SK-N-SH treated with all-trans-retinoic acid at 6 μM for 48 hours (cell line): ENCODE measurements at regions not wholly inside any gene's neighbourhood (a gene's known extent, or its start where the extent isn't known, plus 50 kb on each side); places are given as distances from the start of the nearest gene placed in this dataset.

Experiments
- OSR1 ChIP-seq: fragments of 250-450 bp; sonication (Bioruptor Pico); IDR thresholded peaks from 2 replicates; pipeline ENCODE4 v1.8.0; 2022; ENCODE audit warnings: moderate library complexity, mild to moderate bottlenecking, inconsistent platforms
- PPARA ChIP-seq: fragments of 250-450 bp; sonication (Bioruptor Pico); IDR thresholded peaks from 2 replicates; pipeline ENCODE4 v1.5.0; 2020; ENCODE audit warnings: mild to moderate bottlenecking, borderline replicate concordance
- TSHZ2 ChIP-seq: fragments of 250-450 bp; sonication (Bioruptor Pico); IDR thresholded peaks from 2 replicates; pipeline ENCODE4 v1.5.0; 2020; ENCODE audit warnings: mild to moderate bottlenecking, moderate library complexity
- ZFP3 ChIP-seq: fragments of 250-450 bp; sonication (Bioruptor Pico); IDR thresholded peaks from 2 replicates; pipeline ENCODE4 v1.5.0; 2020; ENCODE audit warnings: mild to moderate bottlenecking, moderate library complexity
- ZFP30 ChIP-seq: fragments of 450-650 bp; formaldehyde crosslinking; IDR thresholded peaks from 2 replicates; pipeline ENCODE4 v1.5.0; 2022; ENCODE audit warnings: mild to moderate bottlenecking, moderate library complexity

GRCh38 chr5:138637256-138637655 is 62.1 kb upstream of the HSPA9 start:
- no peak for TF ChIP-seq ZFP3 (CRISPR knock-in tag)
- no peak for TF ChIP-seq ZFP30 (CRISPR knock-in tag)
- no peak for TF ChIP-seq OSR1 (CRISPR knock-in tag)
- no peak for TF ChIP-seq TSHZ2 (CRISPR knock-in tag)
- TF ChIP-seq PPARA (CRISPR knock-in tag), result no peak
